Gastrocnemius medialis (tissue), 4 donors: ENCODE measurements at regions not wholly inside any gene's neighbourhood (a gene's known extent, or its start where the extent isn't known, plus 50 kb on each side); places are given as distances from the start of the nearest gene placed in this dataset.

Source experiments
- CTCF ChIP-seq, 5 experiments: fragments of 450-650 bp in 3 of 5; fragments of 200-600 bp in 2 of 5; sonication (generic) in 2 of 5; IDR thresholded peaks in 4 of 5; conservative IDR thresholded peaks in 1 of 5; 1 replicate in 4 of 5; 2 replicates in 1 of 5; pipeline ENCODE4 v1.5.1; 2016 to 2019; ENCODE audit warnings: antibody characterized with exemption in 5 of 5, mild to moderate bottlenecking in 3 of 5, moderate library complexity in 3 of 5
- POLR2A ChIP-seq, 2 donors: fragments of 450-650 bp; IDR thresholded peaks; one replicate each; pipeline ENCODE4 v1.6.1; 2017; ENCODE audit warnings: antibody characterized with exemption in 2 of 2, mild to moderate bottlenecking in 2 of 2, moderate library complexity in 2 of 2

- TF ChIP-seq CTCF (IDR thresholded peaks at IDR 0.05 in 4 of 5, conservative IDR thresholded peaks at IDR 0.05 in 1 of 5) (no peak), POLR2A (IDR thresholded peaks at IDR 0.05) (no peak)
Measured at GRCh38 chr9:134227451-134228411, 63.4 kb upstream of the RNU6ATAC start.
